NCI-H524 (cell line): ENCODE measurements at regions not wholly inside any gene's neighbourhood (a gene's known extent, or its start where the extent isn't known, plus 50 kb on each side); places are given as distances from the start of the nearest gene placed in this dataset.

Experiments
- DNase-seq, 2 experiments: peaks; one replicate each; lab custom pipeline; 2025; lab: John Stamatoyannopoulos, UW

- no peak for DNase-seq
Observed at GRCh38 chr21:35372201-35372600, 323.1 kb upstream of the RUNX1 start.

- DNase-seq: no peak
Observed at GRCh38 chr21:35370671-35371070, 321.6 kb upstream of the RUNX1 start.

GRCh38 chr21:35370071-35370470 lies 321.0 kb upstream of the RUNX1 start:
- no peak for DNase-seq

- no peak for DNase-seq
Observed at GRCh38 chr21:35368326-35368725, 319.2 kb upstream of the RUNX1 start.

- no peak for DNase-seq
Observed at GRCh38 chr21:35367553-35367952, 318.5 kb upstream of the RUNX1 start.

GRCh38 chr21:35366394-35367080 lies 317.4 kb upstream of the RUNX1 start:
- DNase-seq: peak in 1 of 2 experiments; percentile 36

- no peak for DNase-seq
Observed at GRCh38 chr21:35363458-35363857, 314.4 kb upstream of the RUNX1 start.

- DNase-seq: no peak
Observed at GRCh38 chr21:35361988-35362387, 312.9 kb upstream of the RUNX1 start.

GRCh38 chr21:35360870-35361570 lies 311.9 kb upstream of the RUNX1 start:
- DNase-seq: no peak

- no peak for DNase-seq
Observed at GRCh38 chr21:35359076-35359475, 310.0 kb upstream of the RUNX1 start.

GRCh38 chr21:35358008-35358407 lies 308.9 kb upstream of the RUNX1 start:
- DNase-seq: no peak

- DNase-seq: no peak
Observed at GRCh38 chr21:35357041-35357780, 308.1 kb upstream of the RUNX1 start.

- DNase-seq: no peak
Observed at GRCh38 chr21:35354078-35354477, 305.0 kb upstream of the RUNX1 start.

- no peak for DNase-seq
Observed at GRCh38 chr21:35352793-35353192, 303.7 kb upstream of the RUNX1 start.

- DNase-seq: no peak
Observed at GRCh38 chr21:35352066-35352770, 303.1 kb upstream of the RUNX1 start.

- no peak for DNase-seq
Observed at GRCh38 chr21:35351434-35351833, 302.3 kb upstream of the RUNX1 start.

GRCh38 chr21:35350965-35351364 lies 301.9 kb upstream of the RUNX1 start:
- DNase-seq: no peak

GRCh38 chr21:35349376-35350080 lies 300.4 kb upstream of the RUNX1 start:
- DNase-seq: no peak

GRCh38 chr21:35348686-35349085 lies 299.6 kb upstream of the RUNX1 start:
- no peak for DNase-seq

GRCh38 chr21:35346697-35347096 lies 297.6 kb upstream of the RUNX1 start:
- DNase-seq: no peak

GRCh38 chr21:35345954-35346353 lies 296.9 kb upstream of the RUNX1 start:
- no peak for DNase-seq

- DNase-seq: no peak
Observed at GRCh38 chr21:35344582-35344981, 295.5 kb upstream of the RUNX1 start.
